H9 (cell line): ENCODE measurements at regions not wholly inside any gene's neighbourhood (a gene's known extent, or its start where the extent isn't known, plus 50 kb on each side); places are given as distances from the start of the nearest gene placed in this dataset.
"Not testable (repeated sequence)": the region's sequence is repeated elsewhere in the genome, so short reads cannot be mapped to it uniquely, and the experiment has no call there.

Experiments used
- DNase-seq: peaks from one replicate; pipeline ENCODE4 v3.0.0-alpha.2; 2017
- H2AFZ ChIP-seq: one replicate; pipeline ENCODE4 v1.6.1; 2013; ENCODE audit warnings: mild to moderate bottlenecking, low read length, control low read depth, moderate library complexity
- H2AK5ac ChIP-seq: 2 replicates; pipeline ENCODE4 v1.6.1; 2013; ENCODE audit warnings: low read length, control low read depth, mixed read lengths; ENCODE audit not compliant: insufficient read length
- H2BK120ac ChIP-seq: one replicate; pipeline ENCODE4 v1.6.1; 2013; ENCODE audit warnings: low read depth, mild to moderate bottlenecking, low read length, control low read depth, inconsistent platforms; ENCODE audit not compliant: poor library complexity, severe bottlenecking
- H2BK12ac ChIP-seq: 2 replicates; pipeline ENCODE4 v1.6.1; 2013; ENCODE audit warnings: low read length, control low read depth, mixed read lengths, low read depth; ENCODE audit not compliant: insufficient read length
- H2BK15ac ChIP-seq: 2 replicates; pipeline ENCODE4 v1.6.1; 2013; ENCODE audit warnings: low read depth, low read length, control low read depth
- H2BK20ac ChIP-seq: one replicate; pipeline ENCODE4 v1.6.1; 2013; ENCODE audit warnings: low read depth, mild to moderate bottlenecking, low read length, control low read depth, inconsistent platforms; ENCODE audit not compliant: poor library complexity, severe bottlenecking
- H2BK5ac ChIP-seq: 2 replicates; pipeline ENCODE4 v1.6.1; 2013; ENCODE audit warnings: low read length, control low read depth, mixed read lengths; ENCODE audit not compliant: insufficient read length
- H3K14ac ChIP-seq: 2 replicates; pipeline ENCODE4 v1.6.1; 2013; ENCODE audit warnings: low read length, control low read depth; ENCODE audit not compliant: insufficient read depth
- H3K18ac ChIP-seq: 2 replicates; pipeline ENCODE4 v1.6.1; 2013; ENCODE audit warnings: low read depth, mild to moderate bottlenecking, mixed read lengths, low read length, control low read depth; ENCODE audit not compliant: insufficient read length
- H3K23ac ChIP-seq: 2 replicates; pipeline ENCODE4 v1.6.1; 2013; ENCODE audit warnings: low read length, control low read depth, mixed read lengths, low read depth; ENCODE audit not compliant: insufficient read length
- H3K23me2 ChIP-seq: 2 replicates; pipeline ENCODE4 v1.6.1; 2013; ENCODE audit warnings: low read depth, mild to moderate bottlenecking, mixed read lengths, low read length, control low read depth; ENCODE audit not compliant: insufficient read length, poor library complexity, severe bottlenecking
- H3K27ac ChIP-seq: 2 replicates; pipeline ENCODE4 v1.5.1; 2013; ENCODE audit warnings: low read length, control low read depth, mixed read lengths, low read depth; ENCODE audit not compliant: insufficient read length
- H3K27me3 ChIP-seq: 2 replicates; pipeline ENCODE4 v1.6.1; 2013; ENCODE audit warnings: low read length, control low read depth, inconsistent platforms; ENCODE audit not compliant: insufficient read depth
- H3K4ac ChIP-seq: 2 replicates; pipeline ENCODE4 v1.6.1; 2013; ENCODE audit warnings: low read depth, mild to moderate bottlenecking, control low read depth, inconsistent platforms, low read length, moderate library complexity
- H3K4me1 ChIP-seq: 2 replicates; pipeline ENCODE4 v1.6.1; 2013; ENCODE audit warnings: low read length, control low read depth, inconsistent platforms; ENCODE audit not compliant: insufficient read depth
- H3K4me2 ChIP-seq: 2 replicates; pipeline ENCODE4 v1.6.1; 2013; ENCODE audit warnings: low read length, control low read depth, mixed read lengths; ENCODE audit not compliant: insufficient read length, insufficient read depth
- H3K56ac ChIP-seq: 2 replicates; pipeline ENCODE4 v1.6.1; 2013; ENCODE audit warnings: low read depth, mild to moderate bottlenecking, mixed read lengths, low read length, control low read depth; ENCODE audit not compliant: insufficient read length
- H3K79me1 ChIP-seq: 2 replicates; pipeline ENCODE4 v1.6.1; 2013; ENCODE audit warnings: low read depth, mild to moderate bottlenecking, moderate library complexity, low read length, control low read depth, inconsistent platforms; ENCODE audit not compliant: insufficient read depth, poor library complexity, severe bottlenecking
- H3K79me2 ChIP-seq: 2 replicates; pipeline ENCODE4 v1.6.1; 2013; ENCODE audit warnings: low read length, control low read depth, inconsistent platforms; ENCODE audit not compliant: insufficient read depth
- H3K9ac ChIP-seq: 2 replicates; pipeline ENCODE4 v1.6.1; 2013; ENCODE audit warnings: low read length, control low read depth, mixed read lengths; ENCODE audit not compliant: insufficient read length; ENCODE audit errors: extremely low read depth
- H3K9me3 ChIP-seq: one replicate; pipeline ENCODE4 v1.6.1; 2013; ENCODE audit warnings: low read depth, low read length, inconsistent platforms; ENCODE audit not compliant: control insufficient read depth
- H3T11ph ChIP-seq: one replicate; pipeline ENCODE4 v1.6.1; 2013; ENCODE audit warnings: mild to moderate bottlenecking, low read length, control low read depth, inconsistent platforms
- H4K20me1 ChIP-seq: one replicate; pipeline ENCODE4 v1.6.1; 2013; ENCODE audit not compliant: control insufficient read depth, insufficient read length, insufficient read depth
- H4K5ac ChIP-seq: 2 replicates; pipeline ENCODE4 v1.6.1; 2013; ENCODE audit warnings: low read depth, mild to moderate bottlenecking, mixed read lengths, low read length, control low read depth; ENCODE audit not compliant: insufficient read length
- H4K8ac ChIP-seq: replicated peaks from 2 replicates; pipeline ENCODE4 v1.6.1; 2013; ENCODE audit warnings: low read length, control low read depth, mixed read lengths, low read depth; ENCODE audit not compliant: insufficient read length
- H4K91ac ChIP-seq: 2 replicates; pipeline ENCODE4 v1.6.1; 2013; ENCODE audit warnings: low read depth, mild to moderate bottlenecking, moderate library complexity, mixed read lengths, low read length, control low read depth; ENCODE audit not compliant: insufficient read length
- H3K27ac Mint-ChIP-seq, 3 experiments: 2 replicates in 2 of 3; 3 replicates in 1 of 3; pipeline ENCODE4 v1.8.0; 2020 to 2021; ENCODE audit warnings: mixed read lengths in 3 of 3, mild to moderate bottlenecking in 1 of 3, moderate library complexity in 1 of 3
- H3K27me3 Mint-ChIP-seq: 2 replicates; pipeline ENCODE4 v1.8.0; 2021; ENCODE audit warnings: low read depth, mild to moderate bottlenecking, moderate library complexity, mixed read lengths
- H3K36me3 Mint-ChIP-seq, 3 experiments: 2 replicates in 2 of 3; 3 replicates in 1 of 3; pipeline ENCODE4 v1.8.0; 2020 to 2021; ENCODE audit warnings: low read depth in 3 of 3, mixed read lengths in 3 of 3; ENCODE audit not compliant: insufficient read depth in 1 of 3
- H3K4me1 Mint-ChIP-seq, 2 experiments: 2 replicates each; pipeline ENCODE4 v1.8.0; 2020; ENCODE audit warnings: mixed read lengths in 2 of 2
- H3K4me3 Mint-ChIP-seq, 2 experiments: 2 replicates in 1 of 2; 3 replicates in 1 of 2; pipeline ENCODE4 v1.8.0; 2020 to 2021; ENCODE audit warnings: mild to moderate bottlenecking in 2 of 2, mixed read lengths in 2 of 2, moderate library complexity in 1 of 2
- H3K9me3 Mint-ChIP-seq, 2 experiments: 2 replicates in 1 of 2; 3 replicates in 1 of 2; pipeline ENCODE4 v1.8.0; 2020; ENCODE audit warnings: mild to moderate bottlenecking in 2 of 2, mixed read lengths in 2 of 2, moderate library complexity in 1 of 2
- WGBS: extraction: QIAGEN DNeasy Blood & Tissue Kit; methylation state at CpG from one replicate; pipeline ENCODE4 v1.1.7; 2013; ENCODE audit warnings: missing lambda C conversion rate, low lambda C conversion rate, mixed read lengths; ENCODE audit not compliant: insufficient read length; ENCODE audit errors: extremely low coverage; 5-methylcytosine and 5-hydroxymethylcytosine counted together

- H4K91ac ChIP-seq, DNase-seq, H3K56ac ChIP-seq, H3K4me1 ChIP-seq, H4K5ac ChIP-seq, H2BK15ac ChIP-seq, H3K4me1 Mint-ChIP-seq, H4K8ac ChIP-seq, H4K20me1 ChIP-seq, H3K27me3 Mint-ChIP-seq, H2AK5ac ChIP-seq, H3K18ac ChIP-seq, H2BK5ac ChIP-seq, H3K9ac ChIP-seq, H3K27me3 ChIP-seq, H2BK12ac ChIP-seq, H3K4me2 ChIP-seq, H3K23ac ChIP-seq, H3K4me3 Mint-ChIP-seq, H3K23me2 ChIP-seq, H3T11ph ChIP-seq, H3K79me2 ChIP-seq, H3K79me1 ChIP-seq, H3K27ac Mint-ChIP-seq, H3K14ac ChIP-seq, H2BK20ac ChIP-seq, H3K27ac ChIP-seq, H2BK120ac ChIP-seq, H3K9me3 ChIP-seq, H2AFZ ChIP-seq, H3K4ac ChIP-seq: not testable (repeated sequence)
- no CpG with 5 or more reads among the region's 2 CpGs for WGBS
- Mint-ChIP-seq H3K9me3 (peaks cover 34 to 37% of the 10 kb centered on the region in 2 experiments), H3K36me3 (peaks cover 5 to 25% (median 25%) of the 10 kb centered on the region in 3 experiments; a peak in 6 of 7 replicates)
These were observed 905.5 kb upstream of the ADAMTS5 start for GRCh38 chr21:27872411-27872810.

GRCh38 chr21:27870755-27871154 is 903.9 kb upstream of the ADAMTS5 start:
- not testable (repeated sequence) for H3T11ph ChIP-seq, H3K18ac ChIP-seq, H3K23me2 ChIP-seq, H3K27ac ChIP-seq, DNase-seq, H4K8ac ChIP-seq, H3K79me1 ChIP-seq, H3K27ac Mint-ChIP-seq, H3K9me3 ChIP-seq, H2AFZ ChIP-seq, H3K56ac ChIP-seq, H3K14ac ChIP-seq, H3K4me2 ChIP-seq, H2BK20ac ChIP-seq, H3K27me3 Mint-ChIP-seq, H2BK120ac ChIP-seq, H4K5ac ChIP-seq, H3K79me2 ChIP-seq, H4K20me1 ChIP-seq, H3K4ac ChIP-seq, H4K91ac ChIP-seq, H2AK5ac ChIP-seq, H2BK12ac ChIP-seq, H3K27me3 ChIP-seq, H3K9ac ChIP-seq, H2BK15ac ChIP-seq, H3K4me1 Mint-ChIP-seq, H2BK5ac ChIP-seq, H3K4me1 ChIP-seq, H3K23ac ChIP-seq, H3K4me3 Mint-ChIP-seq
- Mint-ChIP-seq H3K36me3 (peaks cover 5 to 25% (median 25%) of the 10 kb centered on the region in 3 experiments; a peak in 6 of 7 replicates), H3K9me3 (peaks cover 34 to 42% of the 10 kb centered on the region in 2 experiments)
